ENCODE measurements at regions not wholly inside any gene's neighbourhood (a gene's known extent, or its start where the extent isn't known, plus 50 kb on each side); places are given as distances from the start of the nearest gene placed in this dataset.

DNA sequence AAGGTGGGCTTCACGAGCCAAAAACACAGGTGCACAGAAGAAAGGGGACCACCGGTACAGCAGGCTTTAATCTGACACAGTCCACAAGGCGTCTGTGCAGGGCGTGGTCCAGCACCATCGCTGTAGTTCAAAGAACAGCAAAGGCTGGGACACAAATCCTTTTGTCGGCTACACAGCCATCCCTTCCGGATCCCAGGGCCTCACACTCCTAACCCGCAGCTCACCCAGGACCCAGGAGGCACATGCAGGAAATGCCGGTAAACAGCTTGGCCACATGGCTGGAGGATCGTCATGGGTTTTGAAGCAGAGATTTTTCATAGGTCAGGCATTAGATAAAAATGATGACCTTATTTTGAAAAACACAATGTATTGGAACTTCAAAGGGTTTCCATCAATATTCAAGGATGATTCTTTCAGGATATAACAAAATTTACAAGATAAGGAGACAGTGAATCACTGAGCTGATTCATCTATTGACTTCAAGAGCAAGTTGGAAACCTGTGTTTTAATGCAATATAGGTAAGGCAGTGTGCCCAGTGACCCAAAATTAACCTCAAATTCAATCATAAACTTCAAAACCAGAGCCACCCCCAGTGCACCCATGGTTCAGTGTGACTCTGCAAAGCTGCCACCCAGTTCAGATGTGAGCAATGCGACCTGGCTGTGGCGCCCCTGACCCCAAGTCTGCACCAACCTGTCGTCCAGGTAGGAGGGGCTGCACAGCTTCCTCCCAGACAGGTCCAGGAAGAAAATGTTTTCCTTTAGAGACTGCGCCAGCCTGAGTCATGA lies 74.4 kb downstream of the TMEM18 start:
- H3K27me3 ChIP-seq: no peaks in the 10 kb centered on the region
- no peak for ATAC-seq (ENCODE audit: low FRiP score in 2 of 2)
- no peaks in the 10 kb centered on the region for H3K4me1 ChIP-seq
- H3K27ac ChIP-seq: no peak overlapping the region
- TF ChIP-seq POLR2A (IDR thresholded peaks at IDR 0.05) (no peak), EP300 (IDR thresholded peaks at IDR 0.05) (no peak), POLR2AphosphoS5 (IDR thresholded peaks at IDR 0.05) (no peak), CTCF (IDR thresholded peaks at IDR 0.05) (no peak)
- H3K4me3 ChIP-seq: no peak overlapping the region
- peak in 1 of 2 donors; percentile 12 for DNase-seq
- H3K9me3 ChIP-seq: no peaks in the 10 kb centered on the region
- WGBS, 2 donors: 83 to 85% methylated on average over 14 of the region's 14 CpGs
- H3K36me3 ChIP-seq: no peaks in the 10 kb centered on the region

- H3K9me3 ChIP-seq: no peaks in the 10 kb centered on the region
- DNase-seq: peak in 1 of 2 donors; percentile 14
- no peak for ATAC-seq (ENCODE audit: low FRiP score in 2 of 2)
- H3K27me3 ChIP-seq: no peaks in the 10 kb centered on the region
- TF ChIP-seq EP300 (IDR thresholded peaks at IDR 0.05) (no peak), CTCF (IDR thresholded peaks at IDR 0.05) (no peak), POLR2AphosphoS5 (IDR thresholded peaks at IDR 0.05) (no peak), POLR2A (IDR thresholded peaks at IDR 0.05) (no peak)
- no peak overlapping the region for H3K4me3 ChIP-seq
- no peak overlapping the region for H3K27ac ChIP-seq
- H3K4me1 ChIP-seq: no peaks in the 10 kb centered on the region
- 88 to 90% methylated on average over 16 to 29 of the region's 29 CpGs for WGBS, 2 donors
- no peaks in the 10 kb centered on the region for H3K36me3 ChIP-seq
Observed at GRCh38 chr2:601806-602455, 75.3 kb downstream of the TMEM18 start.

DNA sequence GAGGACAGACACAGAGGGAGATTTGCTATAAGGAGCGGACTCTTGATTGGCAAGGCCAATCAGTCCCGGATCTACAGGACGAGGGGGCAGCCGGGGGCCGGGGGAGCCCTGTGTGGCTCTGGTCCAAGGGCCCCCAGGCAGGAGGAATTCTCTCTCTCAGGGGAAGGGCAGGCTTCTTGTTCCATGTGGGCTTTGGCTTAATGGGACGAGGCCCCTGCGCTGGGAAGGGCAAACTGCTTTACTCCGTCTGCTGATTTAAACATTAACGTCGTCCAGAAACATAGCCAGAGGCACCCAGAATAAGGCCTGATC lies 75.9 kb downstream of the TMEM18 start:
- Histone ChIP-seq H3K27me3 (no peaks in the 10 kb centered on the region), H3K9me3 (no peaks in the 10 kb centered on the region), H3K36me3 (no peaks in the 10 kb centered on the region), H3K4me3 (no peak overlapping the region), H3K4me1 (no peaks in the 10 kb centered on the region), H3K27ac (no peak overlapping the region)
- ATAC-seq (ENCODE audit: low FRiP score in 2 of 2) (no peak), DNase-seq (peak in 1 of 2 donors; percentile 11)
- TF ChIP-seq EP300 (IDR thresholded peaks at IDR 0.05): no peak
- TF ChIP-seq CTCF (IDR thresholded peaks at IDR 0.05): no peak
- no peak for TF ChIP-seq POLR2AphosphoS5 (IDR thresholded peaks at IDR 0.05)
- no peak for TF ChIP-seq POLR2A (IDR thresholded peaks at IDR 0.05)
- 86 to 92% methylated on average over 10 of the region's 10 CpGs for WGBS, 2 donors

- DNase-seq: peak in 1 of 2 donors; percentile 12
Observed at GRCh38 chr2:600542-601386, 76.4 kb downstream of the TMEM18 start.

More at GRCh38 chr2:600542-601386, 76.4 kb downstream of the TMEM18 start:
- Histone ChIP-seq H3K4me1 (no peaks in the 10 kb centered on the region), H3K9me3 (no peaks in the 10 kb centered on the region), H3K27me3 (no peaks in the 10 kb centered on the region), H3K27ac (no peak overlapping the region), H3K4me3 (no peak overlapping the region), H3K36me3 (no peaks in the 10 kb centered on the region)
- 83 to 85% methylated on average over 15 to 23 of the region's 23 CpGs for WGBS, 2 donors
- no peak for TF ChIP-seq CTCF (IDR thresholded peaks at IDR 0.05)
- no peak for TF ChIP-seq POLR2A (IDR thresholded peaks at IDR 0.05)
- TF ChIP-seq EP300 (IDR thresholded peaks at IDR 0.05): no peak
- no peak for TF ChIP-seq POLR2AphosphoS5 (IDR thresholded peaks at IDR 0.05)
- no peak for ATAC-seq (ENCODE audit: low FRiP score in 2 of 2)

All from upper lobe of left lung (tissue), 6 donors.